OCI-LY3 (cell line): ENCODE measurements at regions not wholly inside any gene's neighbourhood (a gene's known extent, or its start where the extent isn't known, plus 50 kb on each side); places are given as distances from the start of the nearest gene placed in this dataset.

Source experiments
- H2AFZ ChIP-seq: fragments of 200-600, 300-600 bp; shearing (Covaris generic); 2 replicates; pipeline ENCODE4 v1.6.0; 2014; ENCODE audit warnings: antibody characterized with exemption, low read depth, low read length
- H3K27ac ChIP-seq: fragments of 200-600, 300-600 bp; sonication (generic); 2 replicates; pipeline ENCODE4 v1.5.1; 2014; ENCODE audit warnings: mild to moderate bottlenecking, low read length, moderate library complexity, mixed read lengths
- H3K27me3 ChIP-seq: fragments of 200-600, 300-600 bp; sonication (generic); 2 replicates; pipeline ENCODE4 v1.6.1; 2014; ENCODE audit warnings: low read depth, low read length, mixed read lengths
- H3K36me3 ChIP-seq: fragments of 200-600, 300-600 bp; sonication (generic); replicated peaks from 2 replicates; pipeline ENCODE3; 2014; ENCODE audit warnings: low read depth, low read length, mixed read lengths
- H3K4me1 ChIP-seq: fragments of 300-600, 200-600 bp; sonication (generic); 2 replicates; pipeline ENCODE4 v1.6.1; 2014; ENCODE audit warnings: low read length, mixed read lengths
- H3K4me2 ChIP-seq: fragments of 200-600, 300-600 bp; sonication (generic); 2 replicates; pipeline ENCODE4 v1.6.1; 2014; ENCODE audit warnings: low read length, mixed read lengths
- H3K4me3 ChIP-seq: fragments of 300-600, 200-600 bp; sonication (generic); 2 replicates; pipeline ENCODE4 v1.5.1; 2014; ENCODE audit warnings: antibody characterized with exemption, mild to moderate bottlenecking, low read length, moderate library complexity
- H3K79me2 ChIP-seq: fragments of 300-600, 200-600 bp; shearing (Covaris generic); 2 replicates; pipeline ENCODE4 v1.6.1; 2014; ENCODE audit warnings: mild to moderate bottlenecking, low read length, mixed read lengths
- H3K9ac ChIP-seq: fragments of 300-600, 200-600 bp; shearing (Covaris generic); 2 replicates; pipeline ENCODE4 v1.6.0; 2014; ENCODE audit warnings: mild to moderate bottlenecking, low read length, moderate library complexity
- H3K9me3 ChIP-seq: fragments of 200-600, 300-600 bp; shearing (Covaris generic); 2 replicates; pipeline ENCODE4 v1.6.1; 2014; ENCODE audit warnings: low read length, mixed read lengths; ENCODE audit not compliant: insufficient read depth
- H4K20me1 ChIP-seq: fragments of 200-600, 300-600 bp; sonication (generic); 2 replicates; pipeline ENCODE4 v1.6.1; 2016; ENCODE audit warnings: low read length, mixed read lengths; ENCODE audit not compliant: insufficient read depth
- CTCF ChIP-seq: fragments of 200-600, 300-600 bp; sonication (generic); IDR thresholded peaks from 2 replicates; pipeline ENCODE4 v1.5.1; 2014; ENCODE audit warnings: antibody characterized with exemption, low read length, low read depth
- EZH2phosphoT487 ChIP-seq: fragments of 200-600 bp; shearing (Covaris generic); IDR thresholded peaks from 2 replicates; pipeline ENCODE4 v1.6.1; 2018; ENCODE audit warnings: antibody characterized with exemption, mixed run types, low read depth

GRCh38 chr6:144835322-144835973, 550.3 kb downstream of the UTRN start:
- H3K27me3 ChIP-seq: no peaks in the 10 kb centered on the region; the same call in 1 of the 2 replicates
- TF ChIP-seq EZH2phosphoT487: no peak
- TF ChIP-seq CTCF: no peak
- H3K79me2 ChIP-seq: no peaks in the 10 kb centered on the region
- no peak overlapping the region for H2AFZ ChIP-seq
- no peak overlapping the region for H3K27ac ChIP-seq
- no peaks in the 10 kb centered on the region for H3K36me3 ChIP-seq
- H3K4me3 ChIP-seq: no peak overlapping the region
- no peak overlapping the region for H3K4me2 ChIP-seq
- H3K9ac ChIP-seq: no peak overlapping the region
- H3K4me1 ChIP-seq: no peaks in the 10 kb centered on the region
- H4K20me1 ChIP-seq: no peaks in the 10 kb centered on the region
- no peaks in the 10 kb centered on the region for H3K9me3 ChIP-seq

GRCh38 chr6:144840619-144841018, 555.5 kb downstream of the UTRN start:
- Histone ChIP-seq H3K9ac (no peak overlapping the region), H3K36me3 (no peaks in the 10 kb centered on the region), H3K4me2 (no peak overlapping the region), H3K27ac (no peak overlapping the region), H4K20me1 (no peaks in the 10 kb centered on the region), H3K4me1 (no peaks in the 10 kb centered on the region), H3K79me2 (no peaks in the 10 kb centered on the region), H3K27me3 (no peaks in the 10 kb centered on the region), H3K4me3 (no peak overlapping the region), H3K9me3 (no peaks in the 10 kb centered on the region), H2AFZ (no peak overlapping the region)
- TF ChIP-seq CTCF (no peak), EZH2phosphoT487 (no peak)

- no peaks in the 10 kb centered on the region for H3K36me3 ChIP-seq
- no peaks in the 10 kb centered on the region for H3K79me2 ChIP-seq
- H4K20me1 ChIP-seq: no peaks in the 10 kb centered on the region
- H3K27ac ChIP-seq: no peak overlapping the region
- no peak overlapping the region for H2AFZ ChIP-seq
- H3K4me1 ChIP-seq: no peaks in the 10 kb centered on the region
- no peaks in the 10 kb centered on the region for H3K27me3 ChIP-seq
- H3K4me3 ChIP-seq: no peak overlapping the region
- no peak overlapping the region for H3K4me2 ChIP-seq
- no peak for TF ChIP-seq CTCF
- no peak for TF ChIP-seq EZH2phosphoT487
- no peak overlapping the region for H3K9ac ChIP-seq
- no peaks in the 10 kb centered on the region for H3K9me3 ChIP-seq
Observed at GRCh38 chr6:144843701-144844100, 558.6 kb downstream of the UTRN start.

GRCh38 chr6:144844596-144844995, 559.5 kb downstream of the UTRN start:
- Histone ChIP-seq H3K4me2 (no peak overlapping the region), H2AFZ (no peak overlapping the region), H3K27me3 (no peaks in the 10 kb centered on the region), H3K9ac (no peak overlapping the region), H3K79me2 (no peaks in the 10 kb centered on the region), H3K36me3 (no peaks in the 10 kb centered on the region), H3K4me1 (no peaks in the 10 kb centered on the region), H4K20me1 (no peaks in the 10 kb centered on the region), H3K27ac (no peak overlapping the region), H3K4me3 (no peak overlapping the region), H3K9me3 (no peaks in the 10 kb centered on the region)
- no peak for TF ChIP-seq CTCF
- TF ChIP-seq EZH2phosphoT487: no peak
